ENCODE measurements at regions not wholly inside any gene's neighbourhood (a gene's known extent, or its start where the extent isn't known, plus 50 kb on each side); places are given as distances from the start of the nearest gene placed in this dataset.

DNA sequence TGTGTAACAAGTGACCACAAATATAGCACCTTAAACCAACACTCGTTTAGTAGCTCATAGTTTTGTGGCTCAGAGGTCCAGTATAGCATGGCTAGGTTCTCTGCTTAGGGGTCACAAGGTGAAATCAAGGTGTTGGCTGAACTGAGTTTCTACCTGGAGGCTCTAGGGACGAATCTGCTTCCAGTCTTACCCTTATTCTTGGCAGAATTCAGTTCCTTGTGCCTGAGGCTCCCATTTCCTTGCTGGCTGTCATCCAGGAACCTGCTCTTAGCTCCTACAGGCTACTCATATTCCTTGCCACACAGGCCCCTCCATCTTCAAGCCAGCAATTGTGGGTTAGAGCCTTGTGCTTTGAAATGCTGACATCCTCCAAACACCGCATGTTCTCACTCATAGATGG, 212.3 kb upstream of the CDH13 start:
- DNase-seq (ENCODE audit: low spot score): no peak
- TF ChIP-seq CTCF (IDR thresholded peaks at IDR 0.05; ENCODE audit: extremely low read depth, insufficient read depth, missing control alignments): no peak
- in situ Hi-C loops (cut with MboI; ENCODE audit: low pct_unique_long_range_greater_than_20kb, low sequenced_read_pairs, unreplicated experiment): no loop called here

- in situ Hi-C loops (cut with MboI; ENCODE audit: low pct_unique_long_range_greater_than_20kb, low sequenced_read_pairs, unreplicated experiment): no loop called here
- TF ChIP-seq CTCF (IDR thresholded peaks at IDR 0.05; ENCODE audit: extremely low read depth, insufficient read depth, missing control alignments): no peak
- no peak for DNase-seq (ENCODE audit: low spot score)
These were observed 214.0 kb upstream of the CDH13 start for GRCh38 chr16:82412770-82413169.

- TF ChIP-seq CTCF (IDR thresholded peaks at IDR 0.05; ENCODE audit: extremely low read depth, insufficient read depth, missing control alignments): no peak
- DNase-seq (ENCODE audit: low spot score): no peak
- in situ Hi-C loops (cut with MboI; ENCODE audit: low pct_unique_long_range_greater_than_20kb, low sequenced_read_pairs, unreplicated experiment): no loop called here
These were observed 221.0 kb upstream of the CDH13 start for GRCh38 chr16:82405736-82406135.

DNA sequence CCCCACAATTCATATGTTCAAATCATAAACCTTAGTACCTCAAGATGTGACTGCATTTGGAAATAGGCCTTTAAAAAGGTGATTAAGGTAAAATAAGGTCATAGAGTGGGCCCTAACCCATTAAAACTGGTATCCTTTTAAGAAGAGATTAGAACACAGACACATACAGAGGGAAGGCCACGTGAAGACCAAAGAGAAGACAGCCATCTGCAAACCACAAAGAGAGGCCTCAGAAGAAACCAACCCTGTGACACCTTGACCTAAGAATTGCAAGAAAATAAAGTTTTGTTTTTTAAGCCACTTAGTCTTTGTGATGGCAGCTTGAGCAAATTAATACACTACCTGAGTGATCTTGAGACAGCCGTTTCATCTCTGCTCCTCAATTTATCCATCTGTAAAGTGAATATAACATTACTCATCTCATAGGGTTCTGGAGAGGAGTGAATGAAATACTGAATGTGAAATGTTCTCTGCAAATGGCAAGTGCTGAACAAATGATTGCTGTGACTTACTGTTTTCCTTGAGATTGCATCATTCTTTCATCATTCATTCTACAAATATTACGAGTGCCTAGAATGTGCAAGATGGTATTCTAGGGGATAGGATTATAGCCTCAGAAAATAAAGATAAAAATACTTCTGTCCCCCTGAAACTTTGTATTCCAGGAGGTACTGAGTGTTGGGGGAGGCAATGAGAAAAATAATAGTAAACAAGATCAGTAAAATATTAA, 222.0 kb upstream of the CDH13 start:
- no peak for TF ChIP-seq CTCF (IDR thresholded peaks at IDR 0.05; ENCODE audit: extremely low read depth, insufficient read depth, missing control alignments)
- no peak for DNase-seq (ENCODE audit: low spot score)
- in situ Hi-C loops (cut with MboI; ENCODE audit: low pct_unique_long_range_greater_than_20kb, low sequenced_read_pairs, unreplicated experiment): no loop called here

- TF ChIP-seq CTCF (IDR thresholded peaks at IDR 0.05; ENCODE audit: extremely low read depth, insufficient read depth, missing control alignments): no peak
- in situ Hi-C loops (cut with MboI; ENCODE audit: low pct_unique_long_range_greater_than_20kb, low sequenced_read_pairs, unreplicated experiment): no loop called here
- no peak for DNase-seq (ENCODE audit: low spot score)
These were observed 224.0 kb upstream of the CDH13 start for GRCh38 chr16:82402665-82403218.

DNA sequence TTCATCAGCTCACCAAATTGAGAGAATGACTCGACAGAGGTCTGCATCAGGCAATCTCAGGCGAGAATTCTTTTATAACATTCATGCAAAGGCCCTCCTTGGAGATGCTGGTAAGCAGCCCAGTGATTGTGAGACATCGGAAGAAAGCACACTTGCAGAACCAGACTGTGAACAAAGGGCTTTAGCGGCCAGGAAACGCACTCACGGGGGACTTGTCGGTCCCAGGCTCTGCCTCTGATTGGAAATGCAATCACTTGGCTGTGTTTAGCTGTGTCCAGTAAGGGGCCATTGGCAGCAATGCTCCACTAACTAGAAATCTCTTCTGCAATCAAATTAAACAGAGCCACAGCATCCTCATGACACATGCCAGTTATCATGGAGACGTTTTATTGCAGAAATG, 226.7 kb upstream of the CDH13 start:
- in situ Hi-C loops (cut with MboI; ENCODE audit: low pct_unique_long_range_greater_than_20kb, low sequenced_read_pairs, unreplicated experiment): no loop called here
- DNase-seq (ENCODE audit: low spot score): no peak
- no peak for TF ChIP-seq CTCF (IDR thresholded peaks at IDR 0.05; ENCODE audit: extremely low read depth, insufficient read depth, missing control alignments)
